ENCODE measurements at regions not wholly inside any gene's neighbourhood (a gene's known extent, or its start where the extent isn't known, plus 50 kb on each side); places are given as distances from the start of the nearest gene placed in this dataset.

- no peaks in the 10 kb centered on the region for H3K9me3 ChIP-seq (replicated peaks; ENCODE audit: control insufficient read depth, insufficient read depth, low read length)
- WGBS (ENCODE audit: insufficient coverage, insufficient replicate concordance, low lambda C conversion rate, missing lambda C conversion rate): 17% methylated on average over 8 of the region's 8 CpGs
- ATAC-seq (no peak), DNase-seq (ENCODE audit: low read depth, low spot score) (no peak), FAIRE-seq (no peak)
- BruUV-seq (replicated peaks): no TSS peak
- no peak overlapping the region for H3K27ac ChIP-seq (ENCODE audit: control insufficient read depth, insufficient read depth)
- no peak overlapping the region for H3K4me2 ChIP-seq (ENCODE audit: control insufficient read depth, insufficient read depth)
- no peaks in the 10 kb centered on the region for H3K36me3 ChIP-seq (ENCODE audit: control insufficient read depth in 2 of 2, insufficient read depth in 2 of 2, low read length in 1 of 2)
- no peaks in the 10 kb centered on the region for H3K27me3 ChIP-seq (replicated peaks in 1 of 2; ENCODE audit: control insufficient read depth in 2 of 2, insufficient read depth in 2 of 2, low read length in 1 of 2)
- no peaks in the 10 kb centered on the region for H3K4me1 ChIP-seq (ENCODE audit: control insufficient read depth, insufficient read depth, low read length)
- CTCF ChIA-PET: no interaction called here
- H3K9ac ChIP-seq (ENCODE audit: control insufficient read depth, insufficient read depth, low read length): no peak overlapping the region
- H4K20me1 ChIP-seq (ENCODE audit: control insufficient read depth, insufficient read depth): no peaks in the 10 kb centered on the region
- POLR2A ChIA-PET: no interaction called here
- H3K4me3 ChIP-seq: no peak overlapping the region
- no peak for TF ChIP-seq IKZF2 (IDR thresholded peaks at IDR 0.05)
- no peak for TF ChIP-seq STAT1 (conservative IDR thresholded peaks at IDR 0.05)
- no peak for TF ChIP-seq ZNF384 (IDR thresholded peaks at IDR 0.05; ENCODE audit: borderline replicate concordance, low read depth, low read length)
- TF ChIP-seq TARDBP (IDR thresholded peaks at IDR 0.05; ENCODE audit: borderline replicate concordance): no peak
- no peak for TF ChIP-seq NR2C1 (IDR thresholded peaks at IDR 0.05)
- TF ChIP-seq ZNF592 (IDR thresholded peaks at IDR 0.05): no peak
- no peak for TF ChIP-seq SMC3 (IDR thresholded peaks at IDR 0.05; ENCODE audit: borderline replicate concordance, low read length)
- no peak for TF ChIP-seq RB1 (IDR thresholded peaks at IDR 0.05; ENCODE audit: borderline replicate concordance)
- TF ChIP-seq BCLAF1 (IDR thresholded peaks at IDR 0.05): no peak
- TF ChIP-seq PAX8 (IDR thresholded peaks at IDR 0.05): no peak
- no peak for TF ChIP-seq RAD51 (IDR thresholded peaks at IDR 0.05)
- TF ChIP-seq SMAD5 (IDR thresholded peaks at IDR 0.05; ENCODE audit: low read depth): no peak
- TF ChIP-seq ESRRA (IDR thresholded peaks at IDR 0.05; ENCODE audit: low read length): no peak
- in situ Hi-C loops (cut with MboI): no loop called here
- H3K79me2 ChIP-seq (ENCODE audit: control insufficient read depth, insufficient read depth, low read length): no peaks in the 10 kb centered on the region
- no peak overlapping the region for H2AFZ ChIP-seq (ENCODE audit: control insufficient read depth, low read depth, low read length)
- intact Hi-C loops (cut with micrococcal nuclease; ENCODE audit: unreplicated experiment): no loop called here
- SMC1A ChIA-PET (ENCODE audit: uncharacterized antibody, unreplicated experiment): interaction anchor here (0.6 kb wide), 1 partner anchor 168 kb away, joined by 4 read pairs; no protein-coding TSS in a partner anchor
- RAD21 ChIA-PET (ENCODE audit: unreplicated experiment): no interaction called here
Observed at GRCh38 chr20:52859156-52859876, 112.8 kb upstream of the TSHZ2 start.

All from GM12878 (cell line).